Tibial artery (tissue), 4 donors: ENCODE measurements at regions not wholly inside any gene's neighbourhood (a gene's known extent, or its start where the extent isn't known, plus 50 kb on each side); places are given as distances from the start of the nearest gene placed in this dataset.

ENCODE experiments used
- DNase-seq, 2 donors: peaks; one replicate each; pipeline ENCODE4 v3.0.0-alpha.2; 2019
- H3K27ac ChIP-seq, 2 donors: fragments of 200-600 bp; sonication (generic) in 1 of 2; 1 replicate in 1 of 2; 2 replicates in 1 of 2; pipeline ENCODE4 v1.5.1; 2018 to 2019; ENCODE audit warnings: mild to moderate bottlenecking in 1 of 2
- H3K27me3 ChIP-seq, 2 donors: fragments of 200-600 bp; sonication (generic) in 1 of 2; one replicate each; pipeline versions ENCODE4 v1.5.1 to v1.6.0; 2016 to 2019
- H3K36me3 ChIP-seq, 3 donors: fragments of 200-600 bp; sonication (generic) in 2 of 3; one replicate each; pipeline ENCODE4 v1.5.1; 2016 to 2019; ENCODE audit warnings: mild to moderate bottlenecking in 2 of 3
- H3K4me1 ChIP-seq, 4 donors: fragments of 200-600 bp; sonication (generic) in 2 of 4; 1 replicate in 3 of 4; 2 replicates in 1 of 4; pipeline ENCODE4 v1.5.1; 2016 to 2019
- H3K4me3 ChIP-seq, 2 donors: fragments of 200-600 bp; sonication (generic) in 1 of 2; 1 replicate in 1 of 2; 2 replicates in 1 of 2; pipeline ENCODE4 v1.5.1; 2018 to 2019; ENCODE audit warnings: mild to moderate bottlenecking in 2 of 2
- H3K9me3 ChIP-seq, 3 donors: fragments of 200-600 bp; sonication (generic) in 1 of 3; one replicate each; pipeline ENCODE4 v1.5.1; 2016 to 2019
- intact Hi-C: fragments of 100-400 bp; cut with DNase I; formaldehyde crosslinking; loops from one replicate; pipeline ENCODE4 v1.15.0; 2023; ENCODE audit warnings: low total_unique reads
- TF ChIP-seq, protein P1 (sequence below), 2 experiments: fragments of 200-600 bp in 1 of 2; fragments of 450-650 bp in 1 of 2; IDR thresholded peaks; one replicate each; pipeline ENCODE4 v1.5.1; 2017 to 2019; ENCODE audit warnings: antibody characterized with exemption in 2 of 2, mild to moderate bottlenecking in 1 of 2, moderate library complexity in 1 of 2

DNA sequence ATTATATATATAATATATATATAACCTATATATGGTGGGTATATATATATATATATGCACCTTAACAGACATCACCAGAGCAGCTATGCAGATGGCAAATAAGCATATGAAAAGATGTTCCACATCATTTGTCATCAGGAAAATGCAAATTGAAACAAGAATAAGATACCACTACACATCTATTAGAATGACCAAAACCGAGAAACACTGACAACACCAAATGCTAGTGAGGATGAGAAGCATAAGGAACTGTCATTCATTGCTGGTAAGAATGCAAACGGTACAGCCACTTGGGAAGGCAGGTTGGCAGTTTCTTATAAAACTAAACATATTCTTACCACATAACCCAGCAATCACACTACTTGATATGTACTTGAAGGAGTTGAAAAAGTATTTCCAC is 219.8 kb upstream of the PRMT6 start:
- intact Hi-C loops = no loop called here
- TF ChIP-seq, protein P1, sequence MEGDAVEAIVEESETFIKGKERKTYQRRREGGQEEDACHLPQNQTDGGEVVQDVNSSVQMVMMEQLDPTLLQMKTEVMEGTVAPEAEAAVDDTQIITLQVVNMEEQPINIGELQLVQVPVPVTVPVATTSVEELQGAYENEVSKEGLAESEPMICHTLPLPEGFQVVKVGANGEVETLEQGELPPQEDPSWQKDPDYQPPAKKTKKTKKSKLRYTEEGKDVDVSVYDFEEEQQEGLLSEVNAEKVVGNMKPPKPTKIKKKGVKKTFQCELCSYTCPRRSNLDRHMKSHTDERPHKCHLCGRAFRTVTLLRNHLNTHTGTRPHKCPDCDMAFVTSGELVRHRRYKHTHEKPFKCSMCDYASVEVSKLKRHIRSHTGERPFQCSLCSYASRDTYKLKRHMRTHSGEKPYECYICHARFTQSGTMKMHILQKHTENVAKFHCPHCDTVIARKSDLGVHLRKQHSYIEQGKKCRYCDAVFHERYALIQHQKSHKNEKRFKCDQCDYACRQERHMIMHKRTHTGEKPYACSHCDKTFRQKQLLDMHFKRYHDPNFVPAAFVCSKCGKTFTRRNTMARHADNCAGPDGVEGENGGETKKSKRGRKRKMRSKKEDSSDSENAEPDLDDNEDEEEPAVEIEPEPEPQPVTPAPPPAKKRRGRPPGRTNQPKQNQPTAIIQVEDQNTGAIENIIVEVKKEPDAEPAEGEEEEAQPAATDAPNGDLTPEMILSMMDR (IDR thresholded peaks at IDR 0.05) = no peak
- Histone ChIP-seq H3K27ac (no peak overlapping the region), H3K9me3 (no peaks in the 10 kb centered on the region), H3K36me3 (no peaks in the 10 kb centered on the region), H3K4me1 (no peaks in the 10 kb centered on the region), H3K4me3 (no peak overlapping the region), H3K27me3 (no peaks in the 10 kb centered on the region)
- DNase-seq = no peak

DNA sequence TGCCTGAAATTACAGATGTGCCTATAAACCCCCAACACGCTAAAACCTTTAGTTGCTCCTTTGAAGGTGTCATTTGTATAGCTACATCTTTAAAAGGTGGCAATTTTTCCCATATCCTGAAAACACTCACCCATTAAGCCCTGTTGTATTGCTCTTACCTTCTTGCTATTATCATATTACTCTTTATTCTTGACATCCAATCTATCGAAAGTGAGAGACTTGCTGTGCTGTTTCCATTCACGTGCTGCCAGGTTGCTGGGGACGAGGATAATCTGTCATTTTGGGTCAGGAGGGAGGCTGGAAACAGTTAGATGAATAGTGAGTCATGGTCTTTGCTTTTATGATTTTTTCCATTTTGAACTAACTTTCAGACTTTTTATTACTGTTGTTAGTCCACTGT is 213.0 kb upstream of the PRMT6 start:
- H3K27ac ChIP-seq = no peak overlapping the region
- no peaks in the 10 kb centered on the region for H3K27me3 ChIP-seq
- H3K4me1 ChIP-seq = no peaks in the 10 kb centered on the region
- no peaks in the 10 kb centered on the region for H3K36me3 ChIP-seq
- no peaks in the 10 kb centered on the region for H3K9me3 ChIP-seq
- DNase-seq = no peak
- intact Hi-C loops = no loop called here
- TF ChIP-seq, protein P1 (IDR thresholded peaks at IDR 0.05) = no peak
- no peak overlapping the region for H3K4me3 ChIP-seq

DNA sequence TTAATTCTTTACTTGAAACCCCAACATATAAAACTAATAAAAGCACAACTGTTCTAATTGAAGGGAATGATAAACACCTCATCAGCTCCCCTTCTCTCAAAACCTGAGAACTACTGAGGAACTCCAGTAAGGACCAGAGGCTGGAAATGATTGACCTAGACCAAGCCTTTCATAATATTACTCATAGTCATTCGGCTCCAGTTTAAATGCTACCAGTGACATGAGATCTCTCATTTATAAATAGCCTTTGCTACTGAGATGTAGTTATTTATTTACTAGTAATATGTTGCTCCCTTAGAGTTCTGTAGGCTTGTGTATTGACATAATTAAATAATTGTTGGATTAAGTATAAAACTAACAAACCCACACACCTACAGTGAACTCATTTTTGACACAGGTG is 209.8 kb upstream of the PRMT6 start:
- intact Hi-C loops = no loop called here
- no peak overlapping the region for H3K27ac ChIP-seq
- H3K4me1 ChIP-seq = no peaks in the 10 kb centered on the region
- H3K4me3 ChIP-seq = no peak overlapping the region
- H3K9me3 ChIP-seq = no peaks in the 10 kb centered on the region
- DNase-seq = no peak
- TF ChIP-seq, protein P1 (IDR thresholded peaks at IDR 0.05) = no peak
- H3K36me3 ChIP-seq = no peaks in the 10 kb centered on the region
- no peaks in the 10 kb centered on the region for H3K27me3 ChIP-seq

DNA sequence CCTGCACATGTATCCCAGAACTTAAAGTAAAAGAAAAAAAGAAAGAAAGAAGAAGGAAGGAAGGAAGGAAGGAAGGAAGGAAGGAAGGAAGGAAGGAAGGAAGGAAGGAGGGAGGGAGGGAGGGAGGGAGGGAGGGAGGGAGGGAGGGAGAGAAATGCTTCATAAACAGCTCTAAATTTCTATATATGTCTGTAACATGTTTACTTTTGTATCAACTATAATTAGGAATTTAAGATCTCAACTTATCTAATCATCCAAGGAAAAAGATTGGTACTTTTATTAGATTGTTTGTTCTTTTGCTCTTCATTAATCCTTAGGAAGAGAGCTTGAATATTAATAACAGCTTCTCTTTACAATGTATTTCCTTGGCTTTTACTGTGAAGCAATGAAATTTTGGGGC is 195.4 kb upstream of the PRMT6 start:
- intact Hi-C loops = no loop called here
- no peak overlapping the region for H3K4me3 ChIP-seq
- H3K27ac ChIP-seq = no peak overlapping the region
- no peaks in the 10 kb centered on the region for H3K27me3 ChIP-seq
- no peaks in the 10 kb centered on the region for H3K36me3 ChIP-seq
- TF ChIP-seq, protein P1 (IDR thresholded peaks at IDR 0.05) = no peak
- DNase-seq = no peak
- H3K9me3 ChIP-seq = no peaks in the 10 kb centered on the region
- H3K4me1 ChIP-seq = no peaks in the 10 kb centered on the region

DNA sequence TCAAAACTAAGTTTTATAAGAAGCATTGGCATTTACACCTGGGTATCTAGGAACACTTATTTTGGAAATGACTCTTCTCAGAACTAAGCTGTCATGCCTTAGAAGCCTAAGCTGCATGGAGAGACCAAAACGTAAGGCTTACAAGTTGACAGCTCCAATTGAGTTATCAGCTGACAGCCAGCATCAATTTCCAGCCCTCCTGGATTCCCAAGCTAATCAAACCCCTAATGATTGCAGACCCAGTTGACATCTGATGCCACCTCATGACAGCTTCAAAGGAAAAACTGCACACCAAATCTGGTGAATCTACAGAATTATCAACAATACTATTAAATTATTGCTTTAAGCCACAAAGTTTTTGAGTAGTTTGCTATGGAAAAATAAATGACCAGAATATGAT is 187.6 kb upstream of the PRMT6 start:
- TF ChIP-seq, protein P1 (IDR thresholded peaks at IDR 0.05) = no peak
- Histone ChIP-seq H3K27ac (no peak overlapping the region), H3K4me1 (no peaks in the 10 kb centered on the region), H3K27me3 (no peaks in the 10 kb centered on the region), H3K4me3 (no peak overlapping the region), H3K36me3 (no peaks in the 10 kb centered on the region), H3K9me3 (peaks cover 0 to 2% (median 0%) of the 10 kb centered on the region in 3 donors)
- no peak for DNase-seq
- intact Hi-C loops = no loop called here

DNA sequence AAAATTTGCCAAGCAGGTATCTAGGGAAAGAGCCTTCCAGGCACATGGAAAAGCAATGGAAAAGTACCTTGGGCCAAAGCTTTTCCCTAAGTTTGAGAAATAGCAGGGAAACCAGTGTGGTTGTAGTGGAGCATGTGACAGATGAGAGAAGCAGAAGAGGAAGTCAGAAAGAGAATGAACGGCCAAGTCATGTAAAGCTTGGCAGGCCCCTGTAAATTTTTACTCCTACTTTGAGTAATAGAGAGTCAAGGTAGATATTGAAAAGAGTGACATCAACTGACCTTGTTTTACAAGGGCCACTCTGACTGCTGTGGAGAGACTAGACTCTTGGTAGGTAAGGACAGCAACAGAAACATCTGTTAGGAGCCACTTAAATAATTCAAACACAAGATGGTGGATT is 180.9 kb upstream of the PRMT6 start:
- intact Hi-C loops = no loop called here
- H3K36me3 ChIP-seq = no peaks in the 10 kb centered on the region
- H3K4me3 ChIP-seq = no peak overlapping the region
- H3K27me3 ChIP-seq = no peaks in the 10 kb centered on the region
- DNase-seq = no peak
- no peaks in the 10 kb centered on the region for H3K4me1 ChIP-seq
- H3K27ac ChIP-seq = no peak overlapping the region
- TF ChIP-seq, protein P1 (IDR thresholded peaks at IDR 0.05) = no peak
- peaks cover 0 to 2% (median 0%) of the 10 kb centered on the region in 3 donors for H3K9me3 ChIP-seq
